Progenitor cell of endocrine pancreas (in vitro differentiated cells): ENCODE measurements at regions not wholly inside any gene's neighbourhood (a gene's known extent, or its start where the extent isn't known, plus 50 kb on each side); places are given as distances from the start of the nearest gene placed in this dataset.

Experiments
- DNase-seq: peaks from one replicate; pipeline ENCODE4 v3.0.0; 2021; ENCODE audit warnings: low spot score; ENCODE audit not compliant: unreplicated experiment
- H3K27ac Mint-ChIP-seq: 2 replicates; pipeline ENCODE4 v1.8.0; 2021; ENCODE audit warnings: mild to moderate bottlenecking, moderate library complexity, mixed read lengths
- H3K27me3 Mint-ChIP-seq: 2 replicates; pipeline ENCODE4 v1.8.0; 2021; ENCODE audit warnings: mixed read lengths
- H3K36me3 Mint-ChIP-seq: 2 replicates; pipeline ENCODE4 v1.8.0; 2022; ENCODE audit warnings: mixed read lengths; ENCODE audit not compliant: insufficient read depth
- H3K4me1 Mint-ChIP-seq: 2 replicates; pipeline ENCODE4 v1.8.0; 2021; ENCODE audit warnings: low read depth, mixed read lengths
- H3K4me3 Mint-ChIP-seq: 2 replicates; pipeline ENCODE4 v1.8.0; 2021; ENCODE audit warnings: low read depth, mild to moderate bottlenecking, moderate library complexity, mixed read lengths
- H3K9me3 Mint-ChIP-seq: 2 replicates; pipeline ENCODE4 v1.8.0; 2021; ENCODE audit warnings: low read depth, mixed read lengths
- TF ChIP-seq, protein P1 (sequence below): fragments of 200-600 bp; sonication (generic); IDR thresholded peaks from one replicate; pipeline ENCODE4 v1.5.0; 2021; ENCODE audit warnings: antibody characterized with exemption, mild to moderate bottlenecking; ENCODE audit not compliant: unreplicated experiment

DNA sequence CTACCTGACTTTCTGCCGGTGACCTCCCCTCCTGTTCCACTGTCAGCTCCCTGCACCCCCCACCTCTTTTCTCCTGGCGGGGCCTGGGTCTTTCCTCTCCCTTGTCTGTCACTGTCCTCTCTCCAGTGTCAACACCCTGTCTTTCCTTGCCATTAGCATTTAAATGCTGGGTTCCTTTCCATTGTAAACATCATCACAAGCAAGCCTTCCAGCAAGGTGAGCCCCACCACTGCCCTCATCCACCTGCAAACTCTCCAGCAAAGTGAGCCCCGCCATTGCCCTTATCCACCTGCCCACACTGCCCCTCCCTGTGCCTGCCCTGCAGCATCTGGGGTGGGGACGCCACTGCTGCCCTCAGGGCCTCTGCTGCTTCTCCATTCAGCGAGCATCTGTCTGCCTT, 195.0 kb downstream of the ENGASE start:
- H3K9me3 Mint-ChIP-seq = no peaks in the 10 kb centered on the region
- peaks cover 52% of the 10 kb centered on the region for H3K27me3 Mint-ChIP-seq
- H3K27ac Mint-ChIP-seq = no peak overlapping the region
- DNase-seq = no peak
- TF ChIP-seq, protein P1, sequence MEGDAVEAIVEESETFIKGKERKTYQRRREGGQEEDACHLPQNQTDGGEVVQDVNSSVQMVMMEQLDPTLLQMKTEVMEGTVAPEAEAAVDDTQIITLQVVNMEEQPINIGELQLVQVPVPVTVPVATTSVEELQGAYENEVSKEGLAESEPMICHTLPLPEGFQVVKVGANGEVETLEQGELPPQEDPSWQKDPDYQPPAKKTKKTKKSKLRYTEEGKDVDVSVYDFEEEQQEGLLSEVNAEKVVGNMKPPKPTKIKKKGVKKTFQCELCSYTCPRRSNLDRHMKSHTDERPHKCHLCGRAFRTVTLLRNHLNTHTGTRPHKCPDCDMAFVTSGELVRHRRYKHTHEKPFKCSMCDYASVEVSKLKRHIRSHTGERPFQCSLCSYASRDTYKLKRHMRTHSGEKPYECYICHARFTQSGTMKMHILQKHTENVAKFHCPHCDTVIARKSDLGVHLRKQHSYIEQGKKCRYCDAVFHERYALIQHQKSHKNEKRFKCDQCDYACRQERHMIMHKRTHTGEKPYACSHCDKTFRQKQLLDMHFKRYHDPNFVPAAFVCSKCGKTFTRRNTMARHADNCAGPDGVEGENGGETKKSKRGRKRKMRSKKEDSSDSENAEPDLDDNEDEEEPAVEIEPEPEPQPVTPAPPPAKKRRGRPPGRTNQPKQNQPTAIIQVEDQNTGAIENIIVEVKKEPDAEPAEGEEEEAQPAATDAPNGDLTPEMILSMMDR = no peak
- no peaks in the 10 kb centered on the region for H3K4me1 Mint-ChIP-seq
- H3K36me3 Mint-ChIP-seq = no peaks in the 10 kb centered on the region
- H3K4me3 Mint-ChIP-seq = no peak overlapping the region

DNA sequence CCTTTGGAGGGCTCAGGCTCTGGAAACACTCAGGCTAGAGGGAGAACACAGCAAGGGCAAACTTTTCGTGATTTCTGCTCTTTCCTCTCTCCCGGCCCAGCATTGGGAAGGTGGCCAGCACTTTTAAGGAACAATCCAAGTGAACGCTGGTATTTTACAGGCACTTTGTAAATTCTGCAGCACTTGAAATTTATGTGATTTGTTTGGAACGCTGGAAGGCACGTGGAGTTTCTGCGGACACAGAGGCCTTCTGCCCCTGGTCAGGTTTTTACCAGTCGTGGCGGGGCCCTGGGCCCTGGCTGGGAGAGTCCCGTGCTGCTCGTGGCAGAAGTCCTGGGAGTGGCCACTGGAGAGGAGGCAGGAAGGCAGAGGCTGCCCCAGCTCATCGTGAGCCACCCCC, 188.6 kb downstream of the ENGASE start:
- Mint-ChIP-seq H3K4me3 (no peak overlapping the region), H3K27ac (no peak overlapping the region), H3K36me3 (no peaks in the 10 kb centered on the region), H3K9me3 (no peaks in the 10 kb centered on the region), H3K4me1 (no peaks in the 10 kb centered on the region), H3K27me3 (peaks cover 31% of the 10 kb centered on the region)
- TF ChIP-seq, protein P1 = no peak
- no peak for DNase-seq

DNA sequence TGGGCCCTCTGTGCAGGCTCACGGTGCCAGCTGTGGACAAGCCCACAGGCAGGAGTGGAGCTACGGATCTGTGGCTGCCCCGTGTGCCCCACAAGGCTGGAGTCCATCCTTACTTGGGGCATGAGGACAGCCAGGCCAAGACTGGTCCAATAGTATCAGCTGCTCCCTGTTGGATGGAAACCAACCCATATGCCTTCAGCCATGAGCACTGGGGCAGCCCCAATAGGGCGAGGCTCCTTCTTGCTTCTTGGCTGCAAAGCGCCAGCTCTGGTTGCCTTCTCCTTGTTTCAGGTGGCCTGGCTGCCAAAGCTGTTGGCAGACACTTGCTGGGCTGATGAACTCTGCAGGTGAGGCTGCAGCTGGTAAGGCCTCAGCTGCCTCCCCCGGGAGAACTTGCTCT, 188.0 kb downstream of the ENGASE start:
- H3K27ac Mint-ChIP-seq = no peak overlapping the region
- H3K9me3 Mint-ChIP-seq = no peaks in the 10 kb centered on the region
- H3K36me3 Mint-ChIP-seq = no peaks in the 10 kb centered on the region
- no peak for DNase-seq
- no peaks in the 10 kb centered on the region for H3K4me1 Mint-ChIP-seq
- H3K4me3 Mint-ChIP-seq = no peak overlapping the region
- TF ChIP-seq, protein P1 = no peak
- H3K27me3 Mint-ChIP-seq = peaks cover 29% of the 10 kb centered on the region

DNA sequence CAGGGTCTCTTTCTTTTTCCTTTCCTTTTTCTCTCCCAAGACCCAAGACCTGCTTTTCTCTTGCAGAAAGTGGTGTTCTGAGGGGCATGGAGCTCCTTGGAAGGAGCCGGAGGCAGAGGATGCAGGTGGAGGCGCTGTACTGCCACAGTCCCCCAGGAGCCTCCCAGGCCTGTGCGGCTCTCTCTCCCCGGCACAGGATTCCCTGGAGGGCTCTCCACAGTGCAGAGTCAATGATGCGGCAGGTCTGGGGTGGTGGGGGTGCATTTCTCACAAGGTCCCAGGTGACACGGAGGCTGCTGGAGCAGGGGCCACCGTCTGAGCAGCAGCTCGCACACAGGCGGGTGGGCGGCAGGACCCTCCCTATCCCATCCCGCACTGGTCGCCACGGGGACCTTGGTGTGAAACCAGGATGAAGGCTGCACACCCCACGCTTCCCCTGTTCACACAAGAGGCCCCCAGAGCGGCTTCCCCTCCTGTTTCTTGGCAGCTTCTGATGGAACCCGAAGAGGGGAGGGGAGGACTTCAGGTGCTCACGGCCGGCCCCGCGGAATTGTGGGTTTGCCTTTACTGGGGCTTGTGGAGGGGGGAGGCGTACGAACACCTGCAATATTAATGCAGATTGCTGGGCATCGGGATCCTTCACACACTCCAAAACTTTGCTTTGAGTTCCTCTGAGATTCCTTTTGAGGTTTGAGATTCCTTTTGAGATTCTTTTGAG, 186.9 kb downstream of the ENGASE start:
- no peaks in the 10 kb centered on the region for H3K36me3 Mint-ChIP-seq
- peaks cover 33% of the 10 kb centered on the region for H3K27me3 Mint-ChIP-seq
- no peaks in the 10 kb centered on the region for H3K9me3 Mint-ChIP-seq
- H3K27ac Mint-ChIP-seq = no peak overlapping the region
- H3K4me1 Mint-ChIP-seq = no peaks in the 10 kb centered on the region
- TF ChIP-seq, protein P1 = no peak
- H3K4me3 Mint-ChIP-seq = no peak overlapping the region
- DNase-seq = no peak

DNA sequence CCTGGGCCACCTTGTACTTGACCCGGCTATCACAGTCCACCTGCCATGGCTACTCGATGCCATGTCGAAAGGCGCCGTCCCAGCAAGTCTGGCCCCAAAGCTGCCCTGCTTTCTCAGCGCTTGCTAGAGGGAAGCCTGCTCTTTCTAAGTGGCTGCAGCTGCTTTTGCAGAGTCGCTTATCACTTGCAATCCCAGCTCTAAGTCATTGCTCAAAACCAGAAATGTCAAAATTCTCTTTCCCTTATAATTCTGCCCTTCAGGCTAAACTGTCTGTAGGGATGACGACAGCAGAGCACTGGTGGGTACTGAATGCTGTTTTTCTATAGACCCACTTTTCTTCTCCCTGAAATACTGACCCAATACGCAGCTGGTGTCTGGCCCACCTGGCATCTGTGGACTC, 184.2 kb downstream of the ENGASE start:
- TF ChIP-seq, protein P1 = no peak
- peaks cover 20% of the 10 kb centered on the region for H3K27me3 Mint-ChIP-seq
- no peak for DNase-seq

More for the DNA sequence above, 184.2 kb downstream of the ENGASE start:
- Mint-ChIP-seq H3K9me3 (no peaks in the 10 kb centered on the region), H3K36me3 (no peaks in the 10 kb centered on the region), H3K27ac (no peak overlapping the region), H3K4me1 (no peaks in the 10 kb centered on the region), H3K4me3 (no peak overlapping the region)
